Lower lobe of right lung (tissue), 2 donors: ENCODE measurements at regions not wholly inside any gene's neighbourhood (a gene's known extent, or its start where the extent isn't known, plus 50 kb on each side); places are given as distances from the start of the nearest gene placed in this dataset.

Experiments
- ATAC-seq, 2 donors: fragments of 200-7000 bp; cut with Tn5 transposase; one replicate each; pipeline ENCODE4 v1.9.1; 2020 to 2022; ENCODE audit warnings: mild to moderate bottlenecking in 2 of 2, moderate library complexity in 2 of 2
- DNase-seq: peaks from one replicate; pipeline ENCODE4 v3.0.0-alpha.2; 2020
- H3K27ac ChIP-seq: fragments of 200-600 bp; one replicate; pipeline ENCODE4 v1.8.0; 2022
- H3K27me3 ChIP-seq: fragments of 200-600 bp; one replicate; pipeline ENCODE4 v1.8.0; 2022; ENCODE audit warnings: low read depth
- H3K36me3 ChIP-seq: fragments of 200-600 bp; one replicate; pipeline ENCODE4 v1.8.0; 2022; ENCODE audit warnings: mild to moderate bottlenecking
- H3K4me1 ChIP-seq: fragments of 200-600 bp; one replicate; pipeline ENCODE4 v1.8.0; 2022
- H3K4me3 ChIP-seq: fragments of 200-600 bp; one replicate; pipeline ENCODE4 v1.8.0; 2022; ENCODE audit warnings: mild to moderate bottlenecking
- H3K9me3 ChIP-seq: fragments of 200-600 bp; one replicate; pipeline ENCODE4 v1.8.0; 2022
- CTCF ChIP-seq: fragments of 200-600 bp; IDR thresholded peaks from one replicate; pipeline ENCODE4 v1.8.0; 2022; ENCODE audit warnings: antibody characterized with exemption, mild to moderate bottlenecking
- intact Hi-C: fragments of 100-400 bp; cut with DNase I; formaldehyde crosslinking; loops from one replicate; pipeline ENCODE4 v1.11.0; 2022
- donor health status: DM: no; HTN: yes; CAD: no; lungs with severe emphysema.

GRCh38 chr14:65993996-65994395 lies 492.2 kb upstream of the CCDC196 start:
- Histone ChIP-seq H3K27me3 (no peaks in the 10 kb centered on the region), H3K4me1 (no peaks in the 10 kb centered on the region), H3K9me3 (no peaks in the 10 kb centered on the region), H3K27ac (no peak overlapping the region), H3K36me3 (no peaks in the 10 kb centered on the region), H3K4me3 (no peak overlapping the region)
- intact Hi-C loops = no loop called here
- TF ChIP-seq CTCF = no peak
- ATAC-seq (no peak), DNase-seq (no peak)

GRCh38 chr14:65997347-65997746 lies 488.8 kb upstream of the CCDC196 start:
- no peak for DNase-seq
- ATAC-seq = no peak
- Histone ChIP-seq H3K9me3 (no peaks in the 10 kb centered on the region), H3K27ac (no peak overlapping the region), H3K27me3 (no peaks in the 10 kb centered on the region), H3K4me3 (no peak overlapping the region), H3K4me1 (no peaks in the 10 kb centered on the region), H3K36me3 (no peaks in the 10 kb centered on the region)
- no peak for TF ChIP-seq CTCF
- intact Hi-C loops = no loop called here

- intact Hi-C loops = no loop called here
- Histone ChIP-seq H3K27ac (no peak overlapping the region), H3K4me3 (no peak overlapping the region), H3K27me3 (no peaks in the 10 kb centered on the region), H3K4me1 (no peaks in the 10 kb centered on the region), H3K36me3 (no peaks in the 10 kb centered on the region), H3K9me3 (no peaks in the 10 kb centered on the region)
- ATAC-seq = no peak
- DNase-seq = no peak
- TF ChIP-seq CTCF = no peak
These were observed 486.3 kb upstream of the CCDC196 start for GRCh38 chr14:65999865-66000264.

GRCh38 chr14:66000766-66001165 lies 485.4 kb upstream of the CCDC196 start:
- Histone ChIP-seq H3K4me3 (no peak overlapping the region), H3K4me1 (no peaks in the 10 kb centered on the region), H3K27ac (no peak overlapping the region), H3K27me3 (no peaks in the 10 kb centered on the region), H3K36me3 (no peaks in the 10 kb centered on the region), H3K9me3 (no peaks in the 10 kb centered on the region)
- no peak for ATAC-seq
- intact Hi-C loops = no loop called here
- no peak for DNase-seq
- TF ChIP-seq CTCF = no peak

GRCh38 chr14:66001356-66001755 lies 484.8 kb upstream of the CCDC196 start:
- Histone ChIP-seq H3K36me3 (no peaks in the 10 kb centered on the region), H3K4me1 (no peaks in the 10 kb centered on the region), H3K27ac (no peak overlapping the region), H3K9me3 (no peaks in the 10 kb centered on the region), H3K27me3 (no peaks in the 10 kb centered on the region), H3K4me3 (no peak overlapping the region)
- DNase-seq = no peak
- intact Hi-C loops = no loop called here
- no peak for TF ChIP-seq CTCF
- peak; percentile 72 to 73 for ATAC-seq
